ENCODE measurements at regions not wholly inside any gene's neighbourhood (a gene's known extent, or its start where the extent isn't known, plus 50 kb on each side); places are given as distances from the start of the nearest gene placed in this dataset.

GRCh38 chr9:13957089-13957488 lies 356.9 kb downstream of the NFIB start:
- ATAC-seq, result peak; percentile 61
- WGBS (ENCODE audit: insufficient coverage, insufficient replicate concordance, low lambda C conversion rate, missing lambda C conversion rate), result 96% methylated on average over 2 of the region's 2 CpGs
- H3K4me3 ChIP-seq, result no peak overlapping the region
- no peaks in the 10 kb centered on the region for H3K36me3 ChIP-seq (ENCODE audit: control insufficient read depth in 2 of 2, insufficient read depth in 2 of 2, low read length in 1 of 2)
- ChIA-PET CTCF (no interaction called here), POLR2A (no interaction called here), SMC1A (ENCODE audit: uncharacterized antibody, unreplicated experiment) (interaction anchor here (1.1 kb wide), 1 partner anchor 10 kb away, joined by 3 read pairs; no protein-coding TSS in a partner anchor), RAD21 (ENCODE audit: unreplicated experiment) (no interaction called here)
- H3K79me2 ChIP-seq (ENCODE audit: control insufficient read depth, insufficient read depth, low read length), result no peaks in the 10 kb centered on the region
- H4K20me1 ChIP-seq (ENCODE audit: control insufficient read depth, insufficient read depth), result no peaks in the 10 kb centered on the region
- no peak overlapping the region for H2AFZ ChIP-seq (ENCODE audit: control insufficient read depth, low read depth, low read length)
- intact Hi-C loops (cut with micrococcal nuclease; ENCODE audit: unreplicated experiment) (no loop called here), in situ Hi-C loops (cut with MboI) (loop anchor here (10.0 kb wide), 1 partner anchor 58 kb away; no protein-coding TSS in a partner anchor)
- BruUV-seq (replicated peaks), result no TSS peak
- TF ChIP-seq NFXL1 (IDR thresholded peaks at IDR 0.05; ENCODE audit: borderline replicate concordance) (no peak), MTA3 (IDR thresholded peaks at IDR 0.05; ENCODE audit: borderline replicate concordance, low read length) (no peak), CEBPB (IDR thresholded peaks at IDR 0.05; ENCODE audit: borderline replicate concordance in 1 of 2, low read depth in 2 of 2, low read length in 2 of 2) (no peak), USF2 (IDR thresholded peaks at IDR 0.05; ENCODE audit: borderline replicate concordance, low read depth, low read length) (no peak), RFX5 (IDR thresholded peaks at IDR 0.05; ENCODE audit: low read depth, low read length) (no peak), GATAD2B (conservative IDR thresholded peaks at IDR 0.05; ENCODE audit: low read depth) (no peak), SMC3 (IDR thresholded peaks at IDR 0.05; ENCODE audit: borderline replicate concordance, low read length) (no peak)
- H3K4me2 ChIP-seq (ENCODE audit: control insufficient read depth, insufficient read depth), result peak overlapping the region; percentile 18; the same call in 1 of the 2 replicates
- H3K27ac ChIP-seq (ENCODE audit: control insufficient read depth, insufficient read depth), result no peak overlapping the region
- H3K4me1 ChIP-seq (ENCODE audit: control insufficient read depth, insufficient read depth, low read length), result no peaks in the 10 kb centered on the region; the same call in 1 of the 2 replicates
- no peak for FAIRE-seq
- no peaks in the 10 kb centered on the region for H3K9me3 ChIP-seq (replicated peaks; ENCODE audit: control insufficient read depth, insufficient read depth, low read length)
- H3K27me3 ChIP-seq (replicated peaks in 1 of 2; ENCODE audit: control insufficient read depth in 2 of 2, insufficient read depth in 2 of 2, low read length in 1 of 2), result no peaks in the 10 kb centered on the region
- no peak for DNase-seq (ENCODE audit: low read depth, low spot score)
- H3K9ac ChIP-seq (ENCODE audit: control insufficient read depth, insufficient read depth, low read length), result no peak overlapping the region

DNA sequence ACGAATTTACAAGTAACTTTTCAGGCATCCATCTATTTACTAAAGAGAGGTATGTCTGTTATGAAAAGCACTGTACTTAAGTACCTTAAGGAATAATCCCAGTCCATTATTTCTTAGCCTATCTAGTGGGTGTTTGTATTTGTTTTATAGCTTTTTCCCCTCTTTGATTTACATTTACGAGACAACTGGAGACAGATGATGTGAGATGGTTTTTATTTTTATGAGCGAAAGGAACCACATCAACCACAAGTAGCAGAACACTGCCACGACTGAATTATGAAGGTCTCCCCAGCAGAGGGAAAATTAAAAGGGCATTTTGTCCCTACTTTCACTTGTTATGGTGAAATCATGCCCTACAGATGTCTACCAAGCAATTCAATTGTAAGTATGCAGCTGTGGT lies 357.8 kb downstream of the NFIB start:
- H3K27ac ChIP-seq (ENCODE audit: control insufficient read depth, insufficient read depth), result no peak overlapping the region
- no peak overlapping the region for H3K4me3 ChIP-seq
- H3K36me3 ChIP-seq (ENCODE audit: control insufficient read depth in 2 of 2, insufficient read depth in 2 of 2, low read length in 1 of 2), result no peaks in the 10 kb centered on the region
- peak; percentile 43; the same call in 1 of the 2 replicates for TF ChIP-seq RUNX3 (IDR thresholded peaks at IDR 0.05; ENCODE audit: low read length)
- TF ChIP-seq, protein P1, sequence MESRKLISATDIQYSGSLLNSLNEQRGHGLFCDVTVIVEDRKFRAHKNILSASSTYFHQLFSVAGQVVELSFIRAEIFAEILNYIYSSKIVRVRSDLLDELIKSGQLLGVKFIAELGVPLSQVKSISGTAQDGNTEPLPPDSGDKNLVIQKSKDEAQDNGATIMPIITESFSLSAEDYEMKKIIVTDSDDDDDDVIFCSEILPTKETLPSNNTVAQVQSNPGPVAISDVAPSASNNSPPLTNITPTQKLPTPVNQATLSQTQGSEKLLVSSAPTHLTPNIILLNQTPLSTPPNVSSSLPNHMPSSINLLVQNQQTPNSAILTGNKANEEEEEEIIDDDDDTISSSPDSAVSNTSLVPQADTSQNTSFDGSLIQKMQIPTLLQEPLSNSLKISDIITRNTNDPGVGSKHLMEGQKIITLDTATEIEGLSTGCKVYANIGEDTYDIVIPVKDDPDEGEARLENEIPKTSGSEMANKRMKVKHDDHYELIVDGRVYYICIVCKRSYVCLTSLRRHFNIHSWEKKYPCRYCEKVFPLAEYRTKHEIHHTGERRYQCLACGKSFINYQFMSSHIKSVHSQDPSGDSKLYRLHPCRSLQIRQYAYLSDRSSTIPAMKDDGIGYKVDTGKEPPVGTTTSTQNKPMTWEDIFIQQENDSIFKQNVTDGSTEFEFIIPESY (IDR thresholded peaks at IDR 0.05), result no peak
- H3K9ac ChIP-seq (ENCODE audit: control insufficient read depth, insufficient read depth, low read length), result no peak overlapping the region
- peak overlapping the region; percentile 13; the same call in 1 of the 2 replicates for H3K4me2 ChIP-seq (ENCODE audit: control insufficient read depth, insufficient read depth)
- POLR2A ChIA-PET, result no interaction called here
- no TSS peak for BruUV-seq (replicated peaks)
- SMC1A ChIA-PET (ENCODE audit: uncharacterized antibody, unreplicated experiment), result interaction anchor here (1.1 kb wide), 1 partner anchor 11 kb away, joined by 3 read pairs; no protein-coding TSS in a partner anchor
- DNase-seq (ENCODE audit: low read depth, low spot score) (no peak), ATAC-seq (no peak), FAIRE-seq (no peak)
- intact Hi-C loops (cut with micrococcal nuclease; ENCODE audit: unreplicated experiment), result no loop called here
- CTCF ChIA-PET, result no interaction called here
- H3K9me3 ChIP-seq (replicated peaks; ENCODE audit: control insufficient read depth, insufficient read depth, low read length), result no peaks in the 10 kb centered on the region
- RAD21 ChIA-PET (ENCODE audit: unreplicated experiment), result no interaction called here
- WGBS (ENCODE audit: insufficient coverage, insufficient replicate concordance, low lambda C conversion rate, missing lambda C conversion rate), result 11% methylated on average over 4 of the region's 4 CpGs
- H3K4me1 ChIP-seq (ENCODE audit: control insufficient read depth, insufficient read depth, low read length), result no peaks in the 10 kb centered on the region; the same call in 1 of the 2 replicates
- H3K27me3 ChIP-seq (replicated peaks in 1 of 2; ENCODE audit: control insufficient read depth in 2 of 2, insufficient read depth in 2 of 2, low read length in 1 of 2), result no peaks in the 10 kb centered on the region
- no peaks in the 10 kb centered on the region for H4K20me1 ChIP-seq (ENCODE audit: control insufficient read depth, insufficient read depth)
- H2AFZ ChIP-seq (ENCODE audit: control insufficient read depth, low read depth, low read length), result no peak overlapping the region; the same call in 1 of the 2 replicates
- H3K79me2 ChIP-seq (ENCODE audit: control insufficient read depth, insufficient read depth, low read length), result no peaks in the 10 kb centered on the region
- in situ Hi-C loops (cut with MboI), result loop anchor here (10.0 kb wide), 1 partner anchor 59 kb away; no protein-coding TSS in a partner anchor
